Stimulated activated CD4-positive, alpha-beta T cell treated with anti-CD3 and anti-CD28 coated beads, Interleukin-1b, Interleukin-23, amount 100 ng/mL, for 4 hours (primary cell): ENCODE measurements at regions not wholly inside any gene's neighbourhood (a gene's known extent, or its start where the extent isn't known, plus 50 kb on each side); places are given as distances from the start of the nearest gene placed in this dataset.
"Not testable (repeated sequence)": the region's sequence is repeated elsewhere in the genome, so short reads cannot be mapped to it uniquely, and the experiment has no call there.

Experiments used
- DNase-seq, 2 donors: peaks; one replicate each; pipeline ENCODE4 v3.0.0-alpha.2; 2020; ENCODE audit warnings: low read depth in 2 of 2

DNA sequence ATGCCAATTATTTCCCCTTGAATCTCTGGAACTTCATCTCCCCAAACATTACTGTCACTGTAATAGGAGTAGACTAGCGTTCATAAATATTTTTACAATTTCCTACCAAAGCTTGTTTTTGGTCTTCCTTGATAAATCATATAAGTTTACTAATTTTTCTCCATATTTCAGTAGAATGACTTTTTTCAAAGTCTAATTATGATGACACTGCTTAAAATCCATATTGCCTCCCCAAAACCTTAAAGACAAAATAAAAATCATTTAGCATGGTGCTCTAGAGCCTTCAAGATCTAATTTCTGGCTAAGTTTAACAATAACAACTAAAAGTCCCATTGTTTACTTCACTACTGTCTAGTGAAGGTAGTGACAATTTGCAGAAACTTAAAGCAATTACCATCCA, 474.2 kb upstream of the CHRM3 start:
- DNase-seq: no peak

DNA sequence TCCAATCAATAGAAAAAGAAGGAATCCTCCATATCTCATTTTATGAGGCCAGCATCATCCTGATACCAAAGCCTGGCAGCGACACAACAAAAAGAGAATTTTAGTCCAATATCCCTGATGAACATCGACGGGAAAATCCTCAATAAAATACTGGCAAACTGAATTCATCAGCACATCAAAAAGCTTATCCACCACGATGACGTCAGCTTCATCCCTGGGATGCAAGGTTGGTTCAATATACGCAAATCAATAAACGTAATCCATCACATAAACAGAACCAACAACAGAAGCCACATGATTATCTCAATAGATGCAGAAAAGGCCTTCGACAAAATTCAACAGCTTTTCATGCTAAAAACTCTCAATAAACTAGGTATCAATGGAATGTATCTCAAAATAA, 483.6 kb upstream of the CHRM3 start:
- DNase-seq: not testable (repeated sequence)

DNA sequence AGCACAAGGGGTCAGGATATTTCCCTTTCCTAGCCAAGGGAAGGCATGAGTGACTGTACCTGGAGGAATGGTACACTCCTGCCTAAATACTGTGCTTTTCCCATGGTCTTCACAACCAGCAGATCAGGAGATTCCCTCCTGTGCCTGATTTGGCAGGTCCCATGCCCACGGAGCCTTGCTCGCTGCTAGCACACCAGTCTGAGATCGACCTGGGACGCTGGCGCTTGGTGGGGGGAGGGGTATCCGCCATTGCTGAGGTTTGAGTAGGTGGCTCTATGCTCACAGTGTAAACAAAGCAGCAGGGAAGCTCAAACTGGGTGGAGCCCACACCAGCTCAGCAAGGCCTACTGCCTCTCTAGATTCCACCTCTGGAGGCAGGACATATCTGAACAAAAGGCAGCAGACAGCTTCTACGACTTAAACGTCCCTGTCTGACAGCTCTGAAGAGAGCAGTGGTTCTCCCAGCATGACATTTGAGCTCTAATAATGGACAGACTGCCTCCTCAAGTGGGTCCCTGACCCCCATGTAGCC, 486.0 kb upstream of the CHRM3 start:
- DNase-seq: no peak

DNA sequence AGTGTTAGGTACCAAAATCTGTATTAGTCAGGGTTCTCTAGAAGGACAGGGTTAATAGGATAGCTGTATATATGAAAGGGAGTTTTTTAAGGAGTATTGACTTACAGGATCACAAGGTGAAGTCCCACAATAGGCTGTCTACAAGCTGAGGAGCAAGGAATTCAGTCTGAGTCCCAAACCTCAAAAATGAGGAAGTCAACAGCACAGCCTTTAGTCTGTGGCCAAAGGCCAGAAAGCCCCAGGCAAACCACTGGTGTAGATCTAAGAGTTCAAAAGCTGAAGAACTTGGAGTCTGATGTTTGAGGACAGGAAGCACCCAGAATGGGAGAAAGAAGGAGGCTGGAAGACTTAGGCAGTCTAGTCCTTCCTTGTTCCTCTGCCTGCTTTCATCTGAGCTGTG, 487.5 kb upstream of the CHRM3 start:
- DNase-seq: no peak

DNA sequence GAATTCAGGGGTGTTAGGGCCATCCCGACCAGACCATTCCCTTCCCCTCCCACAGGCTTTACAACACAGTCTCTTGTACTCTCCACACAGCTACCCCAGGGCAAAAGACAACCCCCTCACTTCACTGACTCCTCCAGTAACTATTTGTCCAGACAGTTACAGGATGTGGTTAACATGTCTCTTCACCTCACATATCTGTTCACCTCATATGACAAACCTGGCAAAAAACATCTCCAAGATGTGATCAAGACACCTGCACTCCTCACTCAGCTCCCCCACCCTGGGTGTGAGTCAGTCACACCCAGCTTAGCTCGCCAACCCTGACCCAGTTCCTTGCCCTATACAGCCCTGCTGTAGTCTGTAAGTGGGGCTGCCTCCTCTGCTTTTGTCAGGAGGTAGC, 490.5 kb upstream of the CHRM3 start:
- no peak for DNase-seq

DNA sequence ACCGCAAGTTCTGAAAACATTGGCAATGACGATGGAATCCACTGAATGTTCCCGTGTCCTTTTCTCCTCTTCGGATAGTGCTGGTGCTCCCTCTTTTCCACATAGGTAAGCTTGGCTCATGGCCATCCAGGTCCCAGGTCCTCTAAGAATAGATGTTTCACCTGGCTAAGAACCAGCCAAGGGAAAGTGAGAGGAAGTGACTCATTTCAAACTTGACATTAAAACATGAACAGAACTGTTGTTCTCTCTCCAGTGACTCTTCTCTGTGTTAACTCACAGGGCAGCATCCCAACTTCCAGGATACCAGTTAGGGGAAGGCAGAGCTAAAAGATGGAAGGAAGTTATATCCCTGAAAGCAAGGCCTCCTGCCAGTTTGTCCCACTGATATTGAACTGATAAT, 493.8 kb upstream of the CHRM3 start:
- no peak for DNase-seq

DNA sequence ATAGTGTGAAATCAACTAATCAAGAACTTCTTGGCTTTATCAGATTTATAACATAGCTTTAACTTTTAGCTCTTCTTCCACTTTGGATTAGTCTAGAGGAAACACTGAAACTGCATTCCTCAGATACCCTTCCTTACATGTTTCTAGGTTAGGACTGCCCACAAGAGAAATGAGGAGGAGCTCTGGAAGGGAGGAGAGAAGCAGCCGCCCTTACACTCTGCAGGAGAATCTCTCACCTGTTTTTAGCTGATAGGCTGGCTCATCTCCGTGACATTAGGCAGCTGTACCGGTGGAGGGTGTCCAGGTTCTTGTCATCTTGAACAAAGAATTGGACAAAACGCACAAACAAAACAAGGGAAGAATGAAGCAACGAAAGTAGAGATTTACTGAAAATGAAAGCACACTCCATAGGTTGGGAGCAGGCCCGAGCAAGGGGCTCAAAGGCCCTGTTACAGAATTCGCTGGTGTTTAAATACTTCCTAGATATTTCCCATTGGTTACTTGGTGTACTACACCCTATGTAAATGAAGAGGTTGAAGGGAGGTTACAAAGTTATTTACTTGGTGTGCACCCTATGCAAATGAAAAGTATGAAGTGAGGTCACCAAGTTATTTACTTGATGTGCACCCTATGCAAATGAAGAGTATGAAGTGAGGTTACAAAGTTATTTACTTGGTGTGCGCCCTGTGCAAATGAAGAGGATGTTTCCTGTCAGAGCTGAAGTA, 524.9 kb upstream of the CHRM3 start:
- DNase-seq: no peak

DNA sequence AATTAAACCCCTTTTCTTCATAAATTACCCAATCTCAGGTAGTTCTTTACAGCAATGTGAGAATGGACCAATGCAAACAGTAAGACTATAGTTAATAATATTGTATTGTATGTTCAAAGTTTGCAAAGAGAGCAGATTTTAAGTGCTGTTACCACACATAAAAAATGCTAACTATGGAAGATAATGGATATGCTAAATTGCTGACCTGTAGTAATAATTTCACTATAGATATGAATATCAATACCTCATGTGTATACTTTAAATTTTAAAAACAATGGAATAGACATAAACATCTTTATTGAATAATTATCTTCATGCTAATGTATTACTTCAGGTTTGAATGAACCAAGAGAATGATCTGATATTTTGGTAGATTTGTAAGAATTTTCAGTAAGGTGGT, 552.4 kb upstream of the CHRM3 start:
- DNase-seq: no peak

DNA sequence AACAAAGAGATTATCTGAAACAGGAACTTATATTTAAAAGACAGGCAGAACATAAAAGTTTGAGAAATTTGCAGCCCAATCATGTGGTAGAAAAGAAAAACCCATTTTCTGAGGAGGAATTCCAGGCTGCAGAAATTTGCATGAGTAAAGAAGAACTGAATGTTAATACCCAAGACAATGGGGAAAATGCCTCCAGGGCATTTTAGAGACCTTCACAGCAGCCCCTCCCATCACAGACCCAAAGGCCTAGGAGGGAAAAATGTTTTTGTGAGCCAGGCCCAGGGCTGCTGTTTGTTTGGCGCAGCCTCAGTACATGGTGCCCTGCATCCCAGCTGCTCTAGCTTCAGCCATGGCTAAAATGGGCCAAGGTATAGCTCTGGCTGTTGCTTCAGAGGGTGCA, 554.3 kb upstream of the CHRM3 start:
- no peak for DNase-seq

DNA sequence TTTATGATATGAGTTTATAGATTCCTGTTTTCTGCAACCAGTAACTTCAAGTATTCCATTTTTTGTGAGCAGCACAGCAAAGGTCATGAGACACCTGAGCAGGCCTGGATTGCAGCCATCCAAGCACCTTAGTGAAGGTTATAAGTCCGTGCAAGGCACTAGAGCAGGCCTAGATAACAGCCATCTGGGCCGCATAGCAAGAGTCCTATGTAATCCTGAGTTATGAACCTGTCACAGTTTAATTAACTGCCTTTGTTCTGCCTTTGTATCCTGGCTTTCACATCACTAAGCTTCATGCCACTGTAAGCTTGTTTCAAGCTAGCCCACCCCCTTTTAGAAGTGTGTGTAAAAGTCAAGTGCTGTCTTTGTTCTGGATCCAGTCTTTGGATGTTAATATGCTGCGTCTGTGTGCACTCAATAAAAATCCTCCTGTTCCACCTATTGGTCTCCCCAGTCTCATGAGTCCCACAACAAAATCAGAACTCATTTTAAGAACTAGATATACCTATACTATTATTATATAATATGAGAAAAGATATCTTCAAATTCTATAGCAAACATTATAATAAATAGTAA, 556.2 kb upstream of the CHRM3 start:
- no peak for DNase-seq

DNA sequence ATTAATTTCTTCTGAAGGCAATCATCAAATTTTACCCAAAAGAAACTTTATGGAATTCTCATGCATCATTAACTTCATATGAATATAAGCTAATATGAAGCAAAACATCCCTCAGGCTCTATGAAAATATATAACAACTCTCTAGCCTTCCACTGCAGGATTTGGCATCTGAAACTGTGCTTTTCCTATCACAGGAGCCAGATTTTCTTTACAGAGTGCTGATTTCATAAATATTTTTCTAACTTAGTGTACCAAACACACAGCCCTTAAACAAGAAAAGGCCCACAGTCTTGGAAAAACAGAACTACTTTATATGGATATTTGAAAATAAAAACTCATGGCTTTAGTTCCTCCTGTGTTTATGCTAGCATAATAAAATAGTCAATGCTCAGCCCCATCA, 559.5 kb upstream of the CHRM3 start:
- DNase-seq: no peak

DNA sequence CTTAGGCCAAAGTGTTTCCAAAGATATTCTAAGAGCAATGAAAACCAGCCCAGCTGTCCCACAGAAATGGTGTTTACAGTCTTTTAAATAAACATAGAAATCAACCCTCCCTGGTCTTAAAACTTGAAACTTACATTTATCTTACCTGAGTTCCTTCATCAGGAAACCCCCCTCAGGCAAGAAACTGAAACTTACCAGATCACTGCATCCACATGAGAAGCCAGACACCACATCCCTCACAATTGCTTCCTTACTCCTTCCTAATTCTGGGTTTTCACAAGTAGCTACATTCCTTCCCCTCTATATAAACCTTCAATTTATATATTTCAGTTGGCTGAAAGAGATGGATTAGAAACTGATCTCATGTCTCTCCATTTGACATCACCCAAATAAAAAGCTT, 563.0 kb upstream of the CHRM3 start:
- DNase-seq: no peak

DNA sequence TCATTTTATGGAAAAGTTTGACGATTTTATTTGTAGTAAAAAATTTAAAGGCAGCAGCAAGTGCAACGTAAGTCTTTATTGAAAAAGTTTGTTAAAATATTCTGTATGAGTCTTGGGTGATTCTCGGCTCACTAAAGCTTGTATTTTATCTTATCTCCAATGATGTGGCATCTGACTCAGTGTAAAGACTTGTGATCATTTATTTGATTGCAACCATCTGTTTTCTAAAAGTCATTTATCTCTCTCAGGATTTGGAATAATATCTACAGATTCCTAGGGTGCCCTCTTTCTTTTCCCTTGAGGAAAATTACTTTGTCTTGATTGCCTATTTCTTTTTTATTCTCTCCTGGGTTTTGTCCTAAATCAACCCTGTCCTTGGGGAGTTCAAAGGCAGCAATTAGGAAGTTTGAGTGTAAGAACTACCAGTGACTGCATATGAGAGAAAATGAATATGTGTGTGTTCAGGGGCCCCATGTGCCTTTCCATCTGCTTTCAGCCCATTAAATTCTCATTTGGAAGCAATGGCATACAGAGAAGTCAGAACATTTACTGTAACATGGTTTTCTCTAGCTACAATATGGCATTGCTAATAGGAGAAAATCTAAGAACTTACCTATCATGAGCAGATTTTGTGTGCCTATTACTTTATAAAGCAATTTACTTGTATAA, 575.0 kb upstream of the CHRM3 start:
- no peak for DNase-seq

DNA sequence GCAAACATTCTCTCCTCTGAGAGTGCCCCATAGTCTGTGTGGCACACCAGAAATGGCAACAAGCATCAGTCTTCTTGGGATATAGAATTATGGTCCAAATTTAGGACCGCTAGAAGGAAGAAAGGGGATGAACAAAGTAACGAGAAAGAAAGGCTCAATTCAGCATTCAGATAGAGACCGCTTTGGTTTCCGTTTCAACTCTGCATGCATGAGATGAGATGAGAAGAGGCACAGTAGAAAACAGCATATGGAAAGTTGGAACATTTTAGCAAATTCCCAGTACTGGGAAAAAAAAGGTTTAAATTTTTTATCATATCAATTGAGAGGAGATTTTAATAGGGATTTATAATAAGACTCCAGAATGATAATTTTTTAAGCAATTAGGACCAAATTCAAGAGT, 595.5 kb upstream of the CHRM3 start:
- DNase-seq: no peak

DNA sequence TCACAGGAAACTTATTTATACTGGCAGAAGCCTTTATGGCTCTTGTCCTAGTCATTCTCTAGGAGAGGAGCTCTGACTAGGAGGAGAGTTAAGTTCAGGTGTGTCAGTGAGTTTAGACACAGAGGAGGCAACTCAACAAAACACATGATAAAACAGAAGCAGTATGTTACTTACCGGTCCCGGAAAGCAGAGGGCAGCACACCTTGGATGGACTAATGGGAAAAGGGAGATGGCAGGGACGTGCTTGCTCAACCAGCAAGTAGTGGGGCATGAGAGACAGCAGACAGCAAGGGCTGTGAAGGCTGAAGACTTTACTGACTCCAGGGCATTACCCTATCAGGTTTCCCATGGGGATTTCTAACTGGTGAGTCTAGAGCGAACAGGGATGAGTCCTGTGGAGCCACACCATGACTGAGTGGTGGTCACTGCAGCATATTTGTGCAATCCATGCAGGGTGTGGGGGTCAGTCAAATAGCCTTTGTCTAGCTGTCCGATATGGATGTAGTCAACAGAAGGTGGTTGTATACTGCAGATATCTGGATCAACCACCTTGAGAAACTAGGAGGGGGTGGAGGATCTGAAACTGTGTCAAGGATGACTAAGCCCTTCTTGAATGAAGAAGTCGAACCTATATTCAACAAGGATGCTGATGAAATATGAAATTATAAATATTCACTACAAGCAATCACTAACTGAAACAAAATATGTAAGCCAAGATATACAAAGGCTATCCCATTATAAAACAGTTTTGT, 596.3 kb upstream of the CHRM3 start:
- DNase-seq: no peak

DNA sequence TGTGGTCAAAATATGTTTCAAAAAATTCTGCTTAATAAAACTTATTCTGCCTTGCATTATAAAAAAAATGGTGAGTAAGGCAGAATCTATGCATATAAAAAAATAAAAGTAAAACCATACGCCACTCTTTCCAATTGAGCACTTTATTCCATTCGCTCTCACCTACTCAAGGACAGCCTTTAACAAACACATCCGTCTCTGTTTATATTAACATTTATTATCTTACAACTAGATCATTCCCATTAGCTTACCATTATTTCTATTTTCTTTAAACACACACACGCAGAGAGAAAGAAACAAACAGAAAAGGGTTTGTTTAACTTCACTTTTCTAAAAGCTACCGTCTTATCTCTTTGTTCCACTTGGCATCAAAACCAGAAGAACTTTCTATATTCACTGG, 598.9 kb upstream of the CHRM3 start:
- DNase-seq: no peak

DNA sequence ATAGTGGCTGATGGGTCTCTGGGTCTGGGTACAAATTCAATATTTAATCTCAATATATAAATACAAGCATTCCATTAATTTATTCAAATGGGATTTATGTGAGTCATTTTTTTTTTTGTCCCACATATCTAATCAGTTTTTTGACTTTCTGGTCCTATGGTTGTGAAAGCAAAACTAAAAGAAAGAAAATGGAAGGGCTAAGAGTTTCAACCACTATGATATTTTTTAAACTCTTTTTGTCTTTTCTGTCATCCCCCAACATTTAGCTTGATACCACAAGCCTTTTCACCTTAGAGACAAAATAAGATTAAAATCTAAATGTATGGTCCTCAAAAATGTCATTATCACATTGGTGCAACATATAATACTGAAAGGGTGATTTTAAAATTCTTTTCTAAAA, 602.7 kb upstream of the CHRM3 start:
- DNase-seq: no peak

DNA sequence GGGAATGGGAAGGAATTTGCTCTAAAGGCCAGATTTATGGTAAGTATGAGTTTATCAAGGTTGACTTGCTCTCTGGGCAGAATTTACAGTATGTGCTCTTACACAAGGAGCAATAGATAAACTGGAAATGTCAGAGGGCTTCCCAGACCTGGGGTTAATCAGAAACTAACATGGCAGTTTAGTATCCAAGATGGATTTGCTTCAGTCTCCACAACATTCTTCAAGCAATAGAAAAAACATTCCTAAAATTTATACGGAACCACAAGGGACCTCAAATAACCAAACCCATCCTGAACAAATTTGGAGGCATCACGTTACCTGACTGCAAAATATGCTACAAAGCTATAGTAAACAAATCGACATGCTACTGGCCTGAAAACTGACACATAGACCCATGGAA, 606.7 kb upstream of the CHRM3 start:
- DNase-seq: no peak

DNA sequence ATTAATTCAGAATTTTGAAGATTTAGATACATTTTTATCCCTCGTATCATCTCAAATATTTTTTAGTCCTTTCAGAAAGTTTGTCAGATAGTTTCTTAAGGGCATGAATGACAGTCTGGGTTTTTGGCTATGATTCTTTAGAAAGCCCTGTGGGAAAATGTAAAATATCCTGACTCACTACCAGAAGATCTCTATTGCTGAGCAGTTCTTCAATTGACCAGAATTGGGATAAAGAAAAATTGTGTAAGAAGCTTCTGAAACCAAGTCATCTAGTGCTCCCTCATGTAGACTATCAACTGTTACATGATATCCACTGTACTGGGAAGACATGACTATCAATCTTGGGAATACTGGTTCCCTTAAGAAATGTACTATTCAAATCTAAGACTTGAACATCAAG, 608.3 kb upstream of the CHRM3 start:
- no peak for DNase-seq

DNA sequence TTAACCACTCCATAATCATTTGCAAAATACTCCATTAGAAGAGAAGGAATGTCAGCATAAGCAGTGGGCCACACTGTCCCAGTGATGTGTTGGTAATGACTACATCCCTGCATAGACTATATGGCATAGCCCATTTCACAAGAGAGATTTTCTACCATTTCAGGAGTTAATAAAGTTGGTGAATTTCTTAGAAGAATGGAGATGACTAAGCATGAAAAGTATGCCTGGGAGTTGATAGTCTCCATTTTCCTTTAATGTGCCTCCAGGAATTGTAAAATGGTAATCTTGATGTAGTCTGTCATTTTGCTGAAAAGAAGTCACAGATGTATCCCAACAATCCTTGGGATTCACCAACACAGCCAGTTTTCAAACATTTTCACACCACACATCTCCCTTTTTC, 608.8 kb upstream of the CHRM3 start:
- DNase-seq: no peak

DNA sequence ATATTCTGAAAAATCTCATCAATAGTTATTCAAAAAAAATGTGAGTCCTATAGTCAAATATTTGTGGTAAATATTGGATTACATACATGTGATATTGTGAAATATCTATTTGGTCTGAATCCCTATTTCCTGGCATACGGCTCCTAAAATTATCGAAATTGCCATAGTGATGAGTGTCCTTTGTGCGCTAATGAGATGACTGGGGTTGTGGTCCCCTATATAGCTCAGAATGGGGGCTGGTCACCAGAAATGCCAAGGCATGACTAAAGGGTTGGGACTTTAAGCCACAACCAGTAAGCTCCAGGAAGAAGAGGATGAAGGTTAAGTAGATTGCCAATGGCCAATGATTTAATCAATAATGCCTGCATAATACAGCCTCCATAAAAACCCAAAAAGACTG, 610.2 kb upstream of the CHRM3 start:
- no peak for DNase-seq

DNA sequence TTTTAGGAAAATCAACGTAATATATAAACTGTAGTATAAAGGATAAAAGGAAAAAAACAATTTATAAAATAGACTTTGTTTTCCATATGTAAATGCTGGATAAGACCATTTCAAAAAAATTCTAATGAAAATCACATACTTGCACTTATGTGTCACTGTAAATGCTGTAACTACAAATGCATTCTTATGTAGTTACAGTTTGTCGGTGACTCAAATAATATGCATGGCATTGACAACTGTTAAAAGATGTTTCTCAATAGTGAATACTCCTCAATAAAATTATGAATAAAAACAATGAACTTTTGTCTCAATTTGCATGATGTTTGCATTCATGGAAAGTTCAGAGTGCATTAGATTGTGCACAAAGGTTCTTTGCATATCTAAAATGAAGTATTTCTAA, 614.0 kb upstream of the CHRM3 start:
- no peak for DNase-seq

DNA sequence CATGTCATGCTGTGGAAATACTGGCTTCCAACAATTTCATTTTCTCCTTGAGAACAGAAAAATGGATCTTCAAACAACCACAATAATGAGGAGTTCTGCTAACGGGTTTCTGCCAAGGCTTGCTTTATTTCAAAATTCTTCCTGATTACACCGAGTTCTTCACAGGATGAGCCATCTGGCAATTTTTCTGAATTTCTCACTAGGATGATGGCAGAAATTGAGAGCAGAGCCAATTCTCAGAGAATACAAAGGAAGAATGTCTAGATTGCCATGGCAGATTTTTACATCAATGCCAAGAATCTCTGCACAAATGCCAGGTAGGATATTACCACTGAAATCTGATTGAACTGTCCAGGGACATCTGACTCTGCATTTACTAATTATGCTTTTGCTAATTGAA, 619.0 kb upstream of the CHRM3 start:
- DNase-seq: no peak
